Gastrocnemius medialis (tissue), 4 donors: ENCODE measurements at regions not wholly inside any gene's neighbourhood (a gene's known extent, or its start where the extent isn't known, plus 50 kb on each side); places are given as distances from the start of the nearest gene placed in this dataset.

Source experiments
- ATAC-seq, 2 donors: fragments of 150-250 bp; one replicate each; pipeline ENCODE4 v1.9.1; 2016
- DNase-seq, 2 donors: peaks; one replicate each; pipeline ENCODE4 v3.0.0-alpha.2; 2019
- H3K27ac ChIP-seq, 4 donors: fragments of 200-600 bp; sonication (generic); 1 replicate in 1 of 4; 2 replicates in 3 of 4; pipeline ENCODE4 v1.5.1; 2016 to 2018; ENCODE audit warnings: mild to moderate bottlenecking in 2 of 4, moderate library complexity in 1 of 4
- H3K27me3 ChIP-seq, 3 donors: fragments of 200-600 bp; sonication (generic) in 2 of 3; 1 replicate in 1 of 3; 2 replicates in 2 of 3; pipeline versions ENCODE4 v1.5.1 to v1.6.0; 2016 to 2019; ENCODE audit warnings: mild to moderate bottlenecking in 1 of 3, moderate library complexity in 1 of 3
- H3K36me3 ChIP-seq, 2 donors: fragments of 200-600 bp; sonication (generic) in 1 of 2; one replicate each; pipeline ENCODE4 v1.5.1; 2017 to 2018
- H3K4me1 ChIP-seq, 2 donors: fragments of 200-600 bp; sonication (generic) in 1 of 2; one replicate each; pipeline ENCODE4 v1.5.1; 2016 to 2017; ENCODE audit warnings: mild to moderate bottlenecking in 2 of 2
- H3K4me3 ChIP-seq, 4 donors: fragments of 200-600 bp; sonication (generic) in 3 of 4; 1 replicate in 1 of 4; 2 replicates in 3 of 4; pipeline ENCODE4 v1.5.1; 2016 to 2019; ENCODE audit warnings: mild to moderate bottlenecking in 2 of 4
- H3K9me3 ChIP-seq, 3 donors: fragments of 200-600 bp; sonication (generic) in 2 of 3; 1 replicate in 1 of 3; 2 replicates in 2 of 3; pipeline ENCODE4 v1.5.1; 2016 to 2019
- POLR2A ChIP-seq, 2 donors: fragments of 450-650 bp; IDR thresholded peaks; one replicate each; pipeline ENCODE4 v1.6.1; 2017; ENCODE audit warnings: antibody characterized with exemption in 2 of 2, mild to moderate bottlenecking in 2 of 2, moderate library complexity in 2 of 2
- in situ Hi-C, 4 donors: fragments of 200-750 bp; cut with MboI; loops; one replicate each; pipeline versions ENCODE4 v1.15.0 to v1.8.0; 2017; ENCODE audit warnings: low sequenced_read_pairs in 4 of 4
- intact Hi-C: fragments of 100-400 bp; cut with DNase I; formaldehyde crosslinking; loops from one replicate; pipeline ENCODE4 v1.15.1; 2023; ENCODE audit warnings: low total_unique reads
- TF ChIP-seq, protein P1 (sequence below), 5 experiments: fragments of 450-650 bp in 3 of 5; fragments of 200-600 bp in 2 of 5; sonication (generic) in 2 of 5; IDR thresholded peaks in 4 of 5; conservative IDR thresholded peaks in 1 of 5; 1 replicate in 4 of 5; 2 replicates in 1 of 5; pipeline ENCODE4 v1.5.1; 2016 to 2019; ENCODE audit warnings: antibody characterized with exemption in 5 of 5, mild to moderate bottlenecking in 3 of 5, moderate library complexity in 3 of 5

DNA sequence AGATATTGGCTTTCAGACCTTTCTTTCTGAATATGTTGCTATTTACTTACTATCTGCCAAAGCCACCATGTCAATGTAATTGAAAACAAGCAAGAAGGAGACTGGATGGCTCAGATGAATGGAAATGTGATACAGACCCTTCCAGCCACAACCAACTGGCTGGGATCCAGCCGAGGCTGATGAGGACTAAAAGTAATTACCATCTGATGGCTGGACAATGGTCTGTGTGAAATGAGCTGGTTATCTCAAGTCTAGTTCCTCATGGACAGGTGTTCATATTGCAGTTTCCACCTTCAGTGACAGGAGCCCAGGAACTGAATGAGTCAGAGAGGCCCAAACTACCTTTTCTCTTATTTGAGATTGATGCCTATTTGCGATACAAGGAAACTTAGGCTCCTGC lies 267.5 kb downstream of the GATA3 start:
- no peaks in the 10 kb centered on the region for H3K27me3 ChIP-seq
- H3K4me3 ChIP-seq: no peak overlapping the region
- in situ Hi-C loops: no loop called here
- H3K36me3 ChIP-seq: no peaks in the 10 kb centered on the region
- H3K27ac ChIP-seq: no peak overlapping the region
- no peak for ATAC-seq
- no peaks in the 10 kb centered on the region for H3K4me1 ChIP-seq
- intact Hi-C loops: no loop called here
- DNase-seq: no peak
- no peak for TF ChIP-seq POLR2A (IDR thresholded peaks at IDR 0.05)
- TF ChIP-seq, protein P1, sequence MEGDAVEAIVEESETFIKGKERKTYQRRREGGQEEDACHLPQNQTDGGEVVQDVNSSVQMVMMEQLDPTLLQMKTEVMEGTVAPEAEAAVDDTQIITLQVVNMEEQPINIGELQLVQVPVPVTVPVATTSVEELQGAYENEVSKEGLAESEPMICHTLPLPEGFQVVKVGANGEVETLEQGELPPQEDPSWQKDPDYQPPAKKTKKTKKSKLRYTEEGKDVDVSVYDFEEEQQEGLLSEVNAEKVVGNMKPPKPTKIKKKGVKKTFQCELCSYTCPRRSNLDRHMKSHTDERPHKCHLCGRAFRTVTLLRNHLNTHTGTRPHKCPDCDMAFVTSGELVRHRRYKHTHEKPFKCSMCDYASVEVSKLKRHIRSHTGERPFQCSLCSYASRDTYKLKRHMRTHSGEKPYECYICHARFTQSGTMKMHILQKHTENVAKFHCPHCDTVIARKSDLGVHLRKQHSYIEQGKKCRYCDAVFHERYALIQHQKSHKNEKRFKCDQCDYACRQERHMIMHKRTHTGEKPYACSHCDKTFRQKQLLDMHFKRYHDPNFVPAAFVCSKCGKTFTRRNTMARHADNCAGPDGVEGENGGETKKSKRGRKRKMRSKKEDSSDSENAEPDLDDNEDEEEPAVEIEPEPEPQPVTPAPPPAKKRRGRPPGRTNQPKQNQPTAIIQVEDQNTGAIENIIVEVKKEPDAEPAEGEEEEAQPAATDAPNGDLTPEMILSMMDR (IDR thresholded peaks at IDR 0.05 in 4 of 5, conservative IDR thresholded peaks at IDR 0.05 in 1 of 5): no peak
- no peaks in the 10 kb centered on the region for H3K9me3 ChIP-seq

DNA sequence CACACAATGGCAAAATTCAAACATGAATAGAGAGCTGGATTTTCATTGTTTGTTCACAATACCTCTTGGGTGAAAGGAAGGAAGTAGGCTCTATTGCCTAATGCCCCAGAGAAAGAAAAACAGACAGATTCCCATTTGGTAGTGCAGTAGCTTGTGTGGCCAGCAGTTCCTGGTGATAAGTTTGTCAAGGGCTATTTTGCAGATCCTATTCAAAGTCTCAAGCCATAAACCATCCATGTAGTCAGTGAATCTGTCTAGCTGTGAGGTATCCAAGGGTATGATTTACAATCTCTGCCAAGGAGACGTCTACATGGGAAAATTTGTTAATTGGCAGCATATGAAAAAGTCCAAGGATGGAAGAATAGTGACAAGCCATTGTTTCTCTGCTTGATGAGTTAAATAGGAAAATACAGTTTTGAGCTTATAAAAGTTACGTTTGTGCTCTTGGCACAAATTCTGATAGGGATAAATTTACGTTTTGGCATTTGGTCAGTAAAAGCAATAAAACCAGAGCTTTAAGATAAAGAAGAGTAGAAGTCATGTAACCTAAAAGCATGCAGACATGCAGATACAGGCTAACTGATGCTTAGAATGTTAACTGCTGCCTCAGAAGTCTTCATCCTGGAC lies 269.1 kb downstream of the GATA3 start:
- no peak for TF ChIP-seq POLR2A (IDR thresholded peaks at IDR 0.05)
- TF ChIP-seq, protein P1 (IDR thresholded peaks at IDR 0.05 in 4 of 5, conservative IDR thresholded peaks at IDR 0.05 in 1 of 5): no peak
- H3K27ac ChIP-seq: no peak overlapping the region
- H3K36me3 ChIP-seq: no peaks in the 10 kb centered on the region
- ATAC-seq: no peak
- in situ Hi-C loops (no loop called here), intact Hi-C loops (no loop called here)
- H3K4me1 ChIP-seq: no peaks in the 10 kb centered on the region
- H3K27me3 ChIP-seq: no peaks in the 10 kb centered on the region
- H3K9me3 ChIP-seq: no peaks in the 10 kb centered on the region
- no peak overlapping the region for H3K4me3 ChIP-seq
- no peak for DNase-seq

DNA sequence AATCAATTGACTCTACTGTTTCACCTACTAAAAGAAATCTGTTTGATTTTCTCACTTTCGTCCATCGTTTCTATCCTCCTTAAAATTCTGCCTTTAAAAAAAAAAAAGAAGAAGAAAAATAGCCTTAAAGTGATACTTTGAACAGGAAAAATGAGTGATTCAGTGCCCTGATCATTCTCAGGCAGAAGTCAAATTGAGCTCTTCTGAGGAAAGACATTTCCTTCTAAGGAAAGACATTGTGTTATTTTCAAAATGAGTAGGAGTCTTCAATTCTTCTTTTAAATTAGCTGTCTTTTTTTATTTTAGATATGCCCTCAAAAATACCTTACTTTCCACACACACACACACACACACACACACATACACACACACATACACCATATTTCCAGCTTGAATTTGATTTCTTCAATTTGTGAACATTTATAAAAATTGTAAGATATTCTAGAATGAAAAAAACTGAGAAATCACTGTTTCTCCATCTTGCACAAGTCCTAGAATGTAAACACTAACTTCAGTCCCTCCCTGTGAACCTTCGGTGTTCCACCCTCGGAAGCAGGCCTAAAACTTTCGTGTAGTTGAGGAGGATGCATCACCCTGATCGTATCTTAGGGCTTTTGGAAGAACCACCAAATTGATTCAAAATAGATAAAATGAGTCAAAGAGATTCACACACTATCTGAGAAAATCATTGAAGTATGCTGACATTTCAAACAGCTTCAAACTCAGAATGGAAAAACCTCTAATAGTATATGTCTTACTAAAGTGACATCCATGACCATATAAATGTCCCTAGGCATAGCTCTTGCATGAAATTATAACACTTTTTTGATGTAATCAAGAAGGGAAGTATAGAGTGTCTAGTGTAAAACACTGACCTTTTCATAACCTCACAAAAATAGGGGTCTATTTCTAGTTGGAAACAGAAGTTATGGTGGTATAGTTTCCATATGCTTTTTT lies 270.8 kb downstream of the GATA3 start:
- Histone ChIP-seq H3K9me3 (no peaks in the 10 kb centered on the region), H3K4me1 (no peaks in the 10 kb centered on the region), H3K27me3 (no peaks in the 10 kb centered on the region), H3K4me3 (no peak overlapping the region), H3K36me3 (no peaks in the 10 kb centered on the region), H3K27ac (no peak overlapping the region)
- intact Hi-C loops (no loop called here), in situ Hi-C loops (no loop called here)
- TF ChIP-seq, protein P1 (IDR thresholded peaks at IDR 0.05 in 4 of 5, conservative IDR thresholded peaks at IDR 0.05 in 1 of 5): no peak
- no peak for TF ChIP-seq POLR2A (IDR thresholded peaks at IDR 0.05)
- ATAC-seq: no peak
- no peak for DNase-seq

DNA sequence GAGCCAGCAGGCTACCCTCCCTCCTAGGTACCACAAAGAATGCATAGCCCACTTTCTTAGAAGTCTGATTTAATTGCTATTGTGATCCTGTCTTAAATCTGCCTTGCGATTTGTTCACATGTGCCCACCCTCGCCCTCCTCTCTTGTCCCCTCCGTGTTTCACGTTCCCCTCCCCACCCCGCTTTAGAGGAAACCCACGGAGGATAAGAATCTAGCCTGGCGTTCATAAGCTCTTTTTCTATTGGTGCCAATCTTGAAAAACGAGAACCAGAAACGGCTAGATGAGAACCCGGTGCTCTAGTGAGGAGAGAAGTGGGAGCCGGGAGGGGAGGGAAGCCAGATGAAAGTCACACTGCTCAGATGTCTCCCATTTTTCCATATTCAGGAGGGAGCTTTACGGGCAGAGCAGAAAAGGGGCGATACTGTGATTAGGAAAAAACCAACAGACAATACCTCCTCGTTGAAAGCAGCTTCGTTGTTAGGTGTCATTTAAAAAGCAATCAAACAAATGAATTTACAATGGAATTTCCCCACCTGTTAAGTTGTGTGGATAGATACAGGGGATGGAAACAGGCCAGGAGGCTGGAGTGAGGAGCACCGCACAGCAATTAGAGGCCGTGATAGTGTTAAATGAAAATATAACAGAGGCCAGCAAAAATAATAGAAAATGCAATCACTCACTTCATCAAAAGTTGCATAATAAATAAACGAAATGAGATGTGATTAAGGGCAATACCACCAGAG lies 272.1 kb downstream of the GATA3 start:
- TF ChIP-seq, protein P1 (IDR thresholded peaks at IDR 0.05 in 4 of 5, conservative IDR thresholded peaks at IDR 0.05 in 1 of 5): no peak
- TF ChIP-seq POLR2A (IDR thresholded peaks at IDR 0.05): no peak
- in situ Hi-C loops: no loop called here
- Histone ChIP-seq H3K27ac (no peak overlapping the region), H3K27me3 (no peaks in the 10 kb centered on the region), H3K36me3 (no peaks in the 10 kb centered on the region), H3K9me3 (no peaks in the 10 kb centered on the region), H3K4me1 (no peaks in the 10 kb centered on the region), H3K4me3 (no peak overlapping the region)
- ATAC-seq (no peak), DNase-seq (no peak)
- intact Hi-C loops: no loop called here
